ENCODE measurements at regions not wholly inside any gene's neighbourhood (a gene's known extent, or its start where the extent isn't known, plus 50 kb on each side); places are given as distances from the start of the nearest gene placed in this dataset.

- intact Hi-C loops (cut with micrococcal nuclease; ENCODE audit: unreplicated experiment): no loop called here
- CTCF ChIA-PET: interaction anchor here (0.6 kb wide), 1 partner anchor 43 kb away, joined by 3 read pairs; no protein-coding TSS in a partner anchor
Measured at GRCh38 chr12:34291001-34291400, 268.7 kb downstream of the ALG10 start.

GRCh38 chr12:34291426-34291901, 269.2 kb downstream of the ALG10 start:
- Histone ChIP-seq H3K9me3 (peaks cover 35% of the 10 kb centered on the region), H3K4me1 (no peaks in the 10 kb centered on the region), H3K36me3 (ENCODE audit: control insufficient read depth, insufficient read depth, low read length) (no peaks in the 10 kb centered on the region), H3K27me3 (replicated peaks; ENCODE audit: control insufficient read depth, insufficient read depth, low read length) (no peaks in the 10 kb centered on the region), H3K4me3 (ENCODE audit: low read depth, low read length) (no peak overlapping the region)
- no peak for TF ChIP-seq CTCF (IDR thresholded peaks at IDR 0.05; ENCODE audit: insufficient read depth in 1 of 2, low read depth in 1 of 2, low read length in 1 of 2, severe bottlenecking in 1 of 2, unreplicated experiment in 1 of 2)
- ChIA-PET POLR2A (no interaction called here), CTCF (no interaction called here)
- peaks cover 48% of the 10 kb centered on the region for H3K9me3 Mint-ChIP-seq (ENCODE audit: unreplicated experiment)
- no peaks in the 10 kb centered on the region for H3K36me3 Mint-ChIP-seq (ENCODE audit: insufficient read depth, unreplicated experiment)
- no peak overlapping the region for H3K4me3 Mint-ChIP-seq (ENCODE audit: unreplicated experiment)
- intact Hi-C loops (cut with micrococcal nuclease; ENCODE audit: unreplicated experiment): no loop called here
- peak in 1 of 2 experiments; percentile 28 for DNase-seq
- no TSS peak for BruUV-seq (replicated peaks)
- peaks cover 8% of the 10 kb centered on the region for H3K4me1 Mint-ChIP-seq (ENCODE audit: low read depth, unreplicated experiment)
- H3K27me3 Mint-ChIP-seq (ENCODE audit: insufficient read depth, unreplicated experiment): peaks cover 10% of the 10 kb centered on the region
- H3K27ac Mint-ChIP-seq (ENCODE audit: unreplicated experiment): no peak overlapping the region

More at GRCh38 chr12:34291001-34291400, 268.7 kb downstream of the ALG10 start:
- Histone ChIP-seq H3K36me3 (ENCODE audit: control insufficient read depth, insufficient read depth, low read length) (no peaks in the 10 kb centered on the region), H3K4me1 (no peaks in the 10 kb centered on the region), H3K4me3 (ENCODE audit: low read depth, low read length) (no peak overlapping the region), H3K27me3 (replicated peaks; ENCODE audit: control insufficient read depth, insufficient read depth, low read length) (no peaks in the 10 kb centered on the region), H3K9me3 (peaks cover 37% of the 10 kb centered on the region)
- H3K9me3 Mint-ChIP-seq (ENCODE audit: unreplicated experiment): peaks cover 52% of the 10 kb centered on the region
- peak overlapping the region; percentile 69 for H3K4me3 Mint-ChIP-seq (ENCODE audit: unreplicated experiment)
- no peak overlapping the region for H3K27ac Mint-ChIP-seq (ENCODE audit: unreplicated experiment)
- no TSS peak for BruUV-seq (replicated peaks)
- POLR2A ChIA-PET: no interaction called here
- H3K27me3 Mint-ChIP-seq (ENCODE audit: insufficient read depth, unreplicated experiment): peaks cover 7% of the 10 kb centered on the region
- peaks cover 8% of the 10 kb centered on the region for H3K4me1 Mint-ChIP-seq (ENCODE audit: low read depth, unreplicated experiment)
- no peaks in the 10 kb centered on the region for H3K36me3 Mint-ChIP-seq (ENCODE audit: insufficient read depth, unreplicated experiment)
- peak in 1 of 2 experiments; percentile 17 for DNase-seq
- no peak for TF ChIP-seq CTCF (IDR thresholded peaks at IDR 0.05; ENCODE audit: insufficient read depth in 1 of 2, low read depth in 1 of 2, low read length in 1 of 2, severe bottlenecking in 1 of 2, unreplicated experiment in 1 of 2)

GRCh38 chr12:34292736-34293625, 270.7 kb downstream of the ALG10 start:
- CTCF ChIA-PET: no interaction called here
- Mint-ChIP-seq H3K27me3 (ENCODE audit: insufficient read depth, unreplicated experiment) (peaks cover 20% of the 10 kb centered on the region), H3K4me3 (ENCODE audit: unreplicated experiment) (no peak overlapping the region), H3K4me1 (ENCODE audit: low read depth, unreplicated experiment) (peaks cover 8% of the 10 kb centered on the region), H3K9me3 (ENCODE audit: unreplicated experiment) (peaks cover 38% of the 10 kb centered on the region), H3K36me3 (ENCODE audit: insufficient read depth, unreplicated experiment) (no peaks in the 10 kb centered on the region), H3K27ac (ENCODE audit: unreplicated experiment) (no peak overlapping the region)
- no TSS peak for BruUV-seq (replicated peaks)
- H3K9me3 ChIP-seq: peaks cover 40% of the 10 kb centered on the region
- H3K4me1 ChIP-seq: no peaks in the 10 kb centered on the region
- H3K4me3 ChIP-seq (ENCODE audit: low read depth, low read length): no peak overlapping the region
- TF ChIP-seq CTCF (IDR thresholded peaks at IDR 0.05; ENCODE audit: insufficient read depth in 1 of 2, low read depth in 1 of 2, low read length in 1 of 2, severe bottlenecking in 1 of 2, unreplicated experiment in 1 of 2): no peak
- intact Hi-C loops (cut with micrococcal nuclease; ENCODE audit: unreplicated experiment): no loop called here
- DNase-seq: peak in 1 of 2 experiments; percentile 45
- POLR2A ChIA-PET: no interaction called here
- H3K27me3 ChIP-seq (replicated peaks; ENCODE audit: control insufficient read depth, insufficient read depth, low read length): no peaks in the 10 kb centered on the region
- H3K36me3 ChIP-seq (ENCODE audit: control insufficient read depth, insufficient read depth, low read length): no peaks in the 10 kb centered on the region
